Neural progenitor cell (in vitro differentiated cells): ENCODE measurements at regions not wholly inside any gene's neighbourhood (a gene's known extent, or its start where the extent isn't known, plus 50 kb on each side); places are given as distances from the start of the nearest gene placed in this dataset.
"Not testable (repeated sequence)": the region's sequence is repeated elsewhere in the genome, so short reads cannot be mapped to it uniquely, and the experiment has no call there.

Source experiments
- DNase-seq: peaks from one replicate; pipeline ENCODE4 v3.0.0-alpha.2; 2016; ENCODE audit warnings: low spot score
- H2AFZ ChIP-seq: fragments of 200-600 bp; sonication (generic); replicated peaks from 2 replicates; pipeline ENCODE4 v1.6.1; 2016; ENCODE audit warnings: antibody characterized with exemption
- H3F3A ChIP-seq: fragments of 200-600 bp; sonication (generic); 2 replicates; pipeline ENCODE4 v1.6.1; 2016; ENCODE audit warnings: antibody characterized with exemption, low read depth
- H3K27ac ChIP-seq: fragments of 200-600 bp; sonication (generic); 2 replicates; pipeline ENCODE4 v1.5.1; 2016; ENCODE audit warnings: mild to moderate bottlenecking
- H3K27me3 ChIP-seq: fragments of 200-600 bp; sonication (generic); 2 replicates; pipeline ENCODE4 v1.6.1; 2016; ENCODE audit warnings: mild to moderate bottlenecking, moderate library complexity
- H3K36me3 ChIP-seq: fragments of 200-600 bp; sonication (generic); 2 replicates; pipeline ENCODE4 v1.5.1; 2016
- H3K4me1 ChIP-seq: fragments of 200-600 bp; sonication (generic); 2 replicates; pipeline ENCODE4 v1.6.1; 2016; ENCODE audit warnings: mixed run types
- H3K4me2 ChIP-seq: fragments of 200-600 bp; sonication (generic); 2 replicates; pipeline ENCODE4 v1.6.1; 2016
- H3K4me3 ChIP-seq: fragments of 200-600 bp; sonication (generic); 2 replicates; pipeline ENCODE4 v1.5.1; 2016
- H3K79me2 ChIP-seq: fragments of 200-600 bp; sonication (generic); 2 replicates; pipeline ENCODE4 v1.6.1; 2016; ENCODE audit warnings: low read depth
- H3K9ac ChIP-seq: fragments of 200-600 bp; sonication (generic); 2 replicates; pipeline ENCODE4 v1.6.1; 2016
- H3K9me3 ChIP-seq: fragments of 200-600 bp; sonication (generic); 2 replicates; pipeline ENCODE4 v1.5.1; 2016; ENCODE audit warnings: low read depth
- H4K20me1 ChIP-seq: fragments of 200-600 bp; sonication (generic); 2 replicates; pipeline ENCODE4 v1.6.1; 2016; ENCODE audit warnings: low read depth
- H3K27ac Mint-ChIP-seq: 3 replicates; pipeline ENCODE4 v1.8.0; 2021; ENCODE audit warnings: mixed read lengths
- H3K27me3 Mint-ChIP-seq: 2 replicates; pipeline ENCODE4 v1.8.0; 2022; ENCODE audit warnings: low read depth, mild to moderate bottlenecking, inconsistent platforms, moderate library complexity, mixed read lengths; ENCODE audit not compliant: insufficient read depth
- H3K36me3 Mint-ChIP-seq: 3 replicates; pipeline ENCODE4 v1.8.0; 2021; ENCODE audit warnings: mixed read lengths
- H3K4me1 Mint-ChIP-seq: 3 replicates; pipeline ENCODE4 v1.8.0; 2021; ENCODE audit warnings: mixed read lengths
- H3K4me3 Mint-ChIP-seq: 3 replicates; pipeline ENCODE4 v1.8.0; 2021; ENCODE audit warnings: mild to moderate bottlenecking, moderate library complexity, mixed read lengths
- H3K9me3 Mint-ChIP-seq: 3 replicates; pipeline ENCODE4 v1.8.0; 2020; ENCODE audit warnings: mixed read lengths
- EZH2 ChIP-seq: fragments of 200-600 bp; sonication (generic); IDR thresholded peaks from 2 replicates; pipeline ENCODE4 v1.6.1; 2017; ENCODE audit warnings: antibody characterized with exemption, mild to moderate bottlenecking, moderate library complexity
- EZH2phosphoT487 ChIP-seq: fragments of 200-600 bp; sonication (generic); IDR thresholded peaks from 2 replicates; pipeline ENCODE4 v1.6.1; 2017; ENCODE audit warnings: antibody characterized with exemption
- TF ChIP-seq, protein P1 (sequence below): fragments of 200-600 bp; sonication (generic); IDR thresholded peaks from 2 replicates; pipeline ENCODE4 v1.5.1; 2017; ENCODE audit warnings: antibody characterized with exemption, mild to moderate bottlenecking

- Mint-ChIP-seq H3K4me3 (no peak overlapping the region), H3K4me1 (peaks cover 13% of the 10 kb centered on the region), H3K9me3 (no peaks in the 10 kb centered on the region), H3K27ac (peak overlapping the region; percentile 46), H3K27me3 (peaks cover 2% of the 10 kb centered on the region), H3K36me3 (no peaks in the 10 kb centered on the region)
- Histone ChIP-seq H3K79me2 (no peaks in the 10 kb centered on the region), H3K27me3 (no peaks in the 10 kb centered on the region), H3K4me1 (no peaks in the 10 kb centered on the region), H2AFZ (no peak overlapping the region), H4K20me1 (no peaks in the 10 kb centered on the region), H3K4me3 (no peak overlapping the region), H3K4me2 (no peak overlapping the region), H3K9me3 (no peaks in the 10 kb centered on the region), H3K36me3 (no peaks in the 10 kb centered on the region), H3K27ac (no peak overlapping the region), H3F3A (no peaks in the 10 kb centered on the region), H3K9ac (no peak overlapping the region)
- TF ChIP-seq EZH2phosphoT487 = no peak
- TF ChIP-seq, protein P1, sequence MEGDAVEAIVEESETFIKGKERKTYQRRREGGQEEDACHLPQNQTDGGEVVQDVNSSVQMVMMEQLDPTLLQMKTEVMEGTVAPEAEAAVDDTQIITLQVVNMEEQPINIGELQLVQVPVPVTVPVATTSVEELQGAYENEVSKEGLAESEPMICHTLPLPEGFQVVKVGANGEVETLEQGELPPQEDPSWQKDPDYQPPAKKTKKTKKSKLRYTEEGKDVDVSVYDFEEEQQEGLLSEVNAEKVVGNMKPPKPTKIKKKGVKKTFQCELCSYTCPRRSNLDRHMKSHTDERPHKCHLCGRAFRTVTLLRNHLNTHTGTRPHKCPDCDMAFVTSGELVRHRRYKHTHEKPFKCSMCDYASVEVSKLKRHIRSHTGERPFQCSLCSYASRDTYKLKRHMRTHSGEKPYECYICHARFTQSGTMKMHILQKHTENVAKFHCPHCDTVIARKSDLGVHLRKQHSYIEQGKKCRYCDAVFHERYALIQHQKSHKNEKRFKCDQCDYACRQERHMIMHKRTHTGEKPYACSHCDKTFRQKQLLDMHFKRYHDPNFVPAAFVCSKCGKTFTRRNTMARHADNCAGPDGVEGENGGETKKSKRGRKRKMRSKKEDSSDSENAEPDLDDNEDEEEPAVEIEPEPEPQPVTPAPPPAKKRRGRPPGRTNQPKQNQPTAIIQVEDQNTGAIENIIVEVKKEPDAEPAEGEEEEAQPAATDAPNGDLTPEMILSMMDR = no peak
- TF ChIP-seq EZH2 = no peak
- no peak for DNase-seq
Observed at GRCh38 chr6:169398342-169399105, 144.9 kb upstream of the THBS2 start.

- H3K27me3 ChIP-seq = no peaks in the 10 kb centered on the region
- no peak overlapping the region for H3K4me2 ChIP-seq
- no peak for DNase-seq
- no peaks in the 10 kb centered on the region for H3F3A ChIP-seq
- H4K20me1 ChIP-seq = no peaks in the 10 kb centered on the region
- peaks cover 4% of the 10 kb centered on the region for H3K27me3 Mint-ChIP-seq
- peaks cover 5% of the 10 kb centered on the region for H3K9me3 Mint-ChIP-seq
- H3K27ac Mint-ChIP-seq = no peak overlapping the region
- no peak overlapping the region for H2AFZ ChIP-seq
- H3K9me3 ChIP-seq = no peaks in the 10 kb centered on the region
- TF ChIP-seq, protein P1 = no peak
- TF ChIP-seq EZH2phosphoT487 (no peak), EZH2 (no peak)
- no peak overlapping the region for H3K4me3 ChIP-seq
- H3K4me1 Mint-ChIP-seq = peaks cover 13% of the 10 kb centered on the region
- H3K4me3 Mint-ChIP-seq = no peak overlapping the region
- H3K9ac ChIP-seq = no peak overlapping the region
- H3K36me3 ChIP-seq = no peaks in the 10 kb centered on the region
- H3K79me2 ChIP-seq = no peaks in the 10 kb centered on the region
- no peak overlapping the region for H3K27ac ChIP-seq
- H3K4me1 ChIP-seq = no peaks in the 10 kb centered on the region
- H3K36me3 Mint-ChIP-seq = no peaks in the 10 kb centered on the region
Observed at GRCh38 chr6:169397684-169398083, 144.0 kb upstream of the THBS2 start.

- peaks cover 4% of the 10 kb centered on the region for H3K27me3 Mint-ChIP-seq
- H3K9me3 Mint-ChIP-seq = peaks cover 15% of the 10 kb centered on the region
- no peak overlapping the region for H3K27ac ChIP-seq
- H3K27ac Mint-ChIP-seq = no peak overlapping the region
- no peaks in the 10 kb centered on the region for H4K20me1 ChIP-seq
- no peak overlapping the region for H3K9ac ChIP-seq
- H3K4me1 ChIP-seq = no peaks in the 10 kb centered on the region
- no peak overlapping the region for H3K4me3 Mint-ChIP-seq
- TF ChIP-seq, protein P1 = no peak
- TF ChIP-seq EZH2phosphoT487 (no peak), EZH2 (no peak)
- H3K9me3 ChIP-seq = no peaks in the 10 kb centered on the region
- H3K4me2 ChIP-seq = no peak overlapping the region
- no peaks in the 10 kb centered on the region for H3K79me2 ChIP-seq
- no peak overlapping the region for H3K4me3 ChIP-seq
- H3K36me3 ChIP-seq = no peaks in the 10 kb centered on the region
- no peak overlapping the region for H2AFZ ChIP-seq
- no peak for DNase-seq
- H3K4me1 Mint-ChIP-seq = peaks cover 13% of the 10 kb centered on the region
- H3F3A ChIP-seq = no peaks in the 10 kb centered on the region
- H3K36me3 Mint-ChIP-seq = no peaks in the 10 kb centered on the region
- H3K27me3 ChIP-seq = no peaks in the 10 kb centered on the region
Observed at GRCh38 chr6:169396554-169397163, 143.0 kb upstream of the THBS2 start.

GRCh38 chr6:169396009-169396539 is 142.4 kb upstream of the THBS2 start:
- not testable (repeated sequence) for H2AFZ ChIP-seq, DNase-seq, H3K27ac Mint-ChIP-seq, H3K36me3 ChIP-seq, H3K4me1 ChIP-seq, H3K4me3 ChIP-seq, H4K20me1 ChIP-seq, H3K27me3 Mint-ChIP-seq, H3K9ac ChIP-seq, H3K4me2 ChIP-seq, H3K27ac ChIP-seq, H3F3A ChIP-seq, H3K36me3 Mint-ChIP-seq, H3K4me3 Mint-ChIP-seq, H3K9me3 ChIP-seq, H3K79me2 ChIP-seq, H3K27me3 ChIP-seq
- H3K9me3 Mint-ChIP-seq = peaks cover 17% of the 10 kb centered on the region
- peaks cover 13% of the 10 kb centered on the region for H3K4me1 Mint-ChIP-seq
